Parathyroid adenoma (tissue), 2 donors: ENCODE measurements at regions not wholly inside any gene's neighbourhood (a gene's known extent, or its start where the extent isn't known, plus 50 kb on each side); places are given as distances from the start of the nearest gene placed in this dataset.

Experiments
- H2AFZ ChIP-seq: fragments of 300-600 bp; sonication (generic); one replicate; pipeline ENCODE4 v1.7.0; 2017; ENCODE audit warnings: antibody characterized with exemption, mild to moderate bottlenecking
- H3K27ac ChIP-seq: fragments of 300-600 bp; sonication (generic); one replicate; pipeline ENCODE4 v1.7.0; 2017
- H3K27me3 ChIP-seq: fragments of 300-600 bp; sonication (generic); one replicate; pipeline ENCODE4 v1.7.0; 2017; ENCODE audit warnings: low read length; ENCODE audit not compliant: control insufficient read depth, insufficient read depth
- H3K36me3 ChIP-seq: fragments of 300-600 bp; sonication (generic); one replicate; pipeline ENCODE4 v1.7.0; 2017; ENCODE audit warnings: low read length; ENCODE audit not compliant: control insufficient read depth, insufficient read depth
- H3K4me1 ChIP-seq: fragments of 300-600 bp; sonication (generic); one replicate; pipeline ENCODE4 v1.7.0; 2017; ENCODE audit warnings: control low read depth
- H3K4me2 ChIP-seq: fragments of 300-600 bp; sonication (generic); one replicate; pipeline ENCODE4 v1.7.0; 2017; ENCODE audit warnings: low read length
- H3K4me3 ChIP-seq: fragments of 300-600 bp; sonication (generic); one replicate; pipeline ENCODE4 v1.7.0; 2017; ENCODE audit warnings: low read depth, low read length
- H3K79me2 ChIP-seq: fragments of 300-600 bp; sonication (generic); one replicate; pipeline ENCODE4 v1.7.0; 2017; ENCODE audit warnings: control low read depth
- H3K9ac ChIP-seq: fragments of 300-600 bp; sonication (generic); one replicate; pipeline ENCODE4 v1.7.0; 2017; ENCODE audit warnings: mild to moderate bottlenecking
- H3K9me3 ChIP-seq: fragments of 300-600 bp; sonication (generic); one replicate; pipeline ENCODE4 v1.7.0; 2017; ENCODE audit warnings: low read length; ENCODE audit not compliant: control insufficient read depth
- CTCF ChIP-seq: fragments of 300-600 bp; sonication (generic); IDR thresholded peaks from one replicate; pipeline ENCODE4 v1.7.0; 2017; ENCODE audit warnings: antibody characterized with exemption, mild to moderate bottlenecking
- donor health status: primary hyperparathyroidism.

GRCh38 chr11:19409307-19409706, 168.6 kb upstream of the E2F8 start:
- Histone ChIP-seq H3K27ac (no peak overlapping the region), H3K4me1 (no peaks in the 10 kb centered on the region), H3K36me3 (no peaks in the 10 kb centered on the region), H3K9ac (no peak overlapping the region), H3K9me3 (no peaks in the 10 kb centered on the region), H2AFZ (no peak overlapping the region), H3K4me2 (no peak overlapping the region), H3K27me3 (no peaks in the 10 kb centered on the region), H3K4me3 (no peak overlapping the region), H3K79me2 (no peaks in the 10 kb centered on the region)
- TF ChIP-seq CTCF: no peak

- no peaks in the 10 kb centered on the region for H3K9me3 ChIP-seq
- H3K4me2 ChIP-seq: no peak overlapping the region
- H3K36me3 ChIP-seq: no peaks in the 10 kb centered on the region
- no peaks in the 10 kb centered on the region for H3K4me1 ChIP-seq
- H3K79me2 ChIP-seq: no peaks in the 10 kb centered on the region
- H3K4me3 ChIP-seq: no peak overlapping the region
- TF ChIP-seq CTCF: no peak
- no peak overlapping the region for H3K9ac ChIP-seq
- H3K27ac ChIP-seq: no peak overlapping the region
- no peak overlapping the region for H2AFZ ChIP-seq
- H3K27me3 ChIP-seq: no peaks in the 10 kb centered on the region
Measured at GRCh38 chr11:19407677-19408270, 167.0 kb upstream of the E2F8 start.

- no peak overlapping the region for H3K4me3 ChIP-seq
- no peak overlapping the region for H3K4me2 ChIP-seq
- no peak overlapping the region for H2AFZ ChIP-seq
- no peak for TF ChIP-seq CTCF
- no peaks in the 10 kb centered on the region for H3K9me3 ChIP-seq
- no peaks in the 10 kb centered on the region for H3K27me3 ChIP-seq
- no peaks in the 10 kb centered on the region for H3K4me1 ChIP-seq
- H3K9ac ChIP-seq: no peak overlapping the region
- no peaks in the 10 kb centered on the region for H3K79me2 ChIP-seq
- H3K36me3 ChIP-seq: no peaks in the 10 kb centered on the region
- no peak overlapping the region for H3K27ac ChIP-seq
Measured at GRCh38 chr11:19405966-19406365, 165.2 kb upstream of the E2F8 start.

GRCh38 chr11:19404787-19405186, 164.0 kb upstream of the E2F8 start:
- Histone ChIP-seq H3K4me2 (no peak overlapping the region), H3K9ac (no peak overlapping the region), H3K4me3 (no peak overlapping the region), H2AFZ (no peak overlapping the region), H3K27ac (no peak overlapping the region), H3K79me2 (no peaks in the 10 kb centered on the region), H3K36me3 (no peaks in the 10 kb centered on the region), H3K4me1 (no peaks in the 10 kb centered on the region), H3K9me3 (no peaks in the 10 kb centered on the region), H3K27me3 (no peaks in the 10 kb centered on the region)
- no peak for TF ChIP-seq CTCF

GRCh38 chr11:19403196-19403895, 162.6 kb upstream of the E2F8 start:
- no peak overlapping the region for H3K9ac ChIP-seq
- H3K27ac ChIP-seq: no peak overlapping the region
- H3K9me3 ChIP-seq: no peaks in the 10 kb centered on the region
- H2AFZ ChIP-seq: no peak overlapping the region
- TF ChIP-seq CTCF: no peak
- no peak overlapping the region for H3K4me2 ChIP-seq
- no peaks in the 10 kb centered on the region for H3K36me3 ChIP-seq
- H3K79me2 ChIP-seq: no peaks in the 10 kb centered on the region
- H3K4me3 ChIP-seq: no peak overlapping the region
- no peaks in the 10 kb centered on the region for H3K27me3 ChIP-seq
- H3K4me1 ChIP-seq: no peaks in the 10 kb centered on the region
